ENCODE measurements at regions not wholly inside any gene's neighbourhood (a gene's known extent, or its start where the extent isn't known, plus 50 kb on each side); places are given as distances from the start of the nearest gene placed in this dataset.
A peak's percentile ranks its signal among the peaks of the same experiment; 100 is the strongest.

GRCh38 chr20:11001764-11002540, 328.2 kb upstream of the JAG1 start:
- DNase-seq = peak in 1 of 2 experiments; percentile 17

GRCh38 chr20:11003341-11003740, 329.5 kb upstream of the JAG1 start:
- DNase-seq = no peak

GRCh38 chr20:11008444-11009033, 334.7 kb upstream of the JAG1 start:
- DNase-seq = no peak

GRCh38 chr20:11011653-11012052, 337.9 kb upstream of the JAG1 start:
- no peak for DNase-seq

GRCh38 chr20:11012975-11013374, 339.2 kb upstream of the JAG1 start:
- DNase-seq = no peak

- no peak for DNase-seq
Measured at GRCh38 chr20:11013801-11014200, 340.0 kb upstream of the JAG1 start.

- no peak for DNase-seq
Measured at GRCh38 chr20:11015440-11015839, 341.6 kb upstream of the JAG1 start.

GRCh38 chr20:11017446-11017845, 343.6 kb upstream of the JAG1 start:
- DNase-seq = no peak

- no peak for DNase-seq
Measured at GRCh38 chr20:11018668-11019170, 344.9 kb upstream of the JAG1 start.

GRCh38 chr20:11020712-11021111, 346.9 kb upstream of the JAG1 start:
- no peak for DNase-seq

GRCh38 chr20:11027224-11027623, 353.4 kb upstream of the JAG1 start:
- no peak for DNase-seq

GRCh38 chr20:11030351-11030750, 356.6 kb upstream of the JAG1 start:
- no peak for DNase-seq

GRCh38 chr20:11031300-11031699, 357.5 kb upstream of the JAG1 start:
- DNase-seq = no peak

GRCh38 chr20:11032611-11033010, 358.8 kb upstream of the JAG1 start:
- DNase-seq = no peak

- DNase-seq = no peak
Measured at GRCh38 chr20:11034025-11034424, 360.2 kb upstream of the JAG1 start.

GRCh38 chr20:11035211-11035610, 361.4 kb upstream of the JAG1 start:
- DNase-seq = no peak

GRCh38 chr20:11041396-11041795, 367.6 kb upstream of the JAG1 start:
- DNase-seq = no peak

GRCh38 chr20:11043001-11043400, 369.2 kb upstream of the JAG1 start:
- no peak for DNase-seq

GRCh38 chr20:11044561-11044960, 370.8 kb upstream of the JAG1 start:
- no peak for DNase-seq

GRCh38 chr20:11045412-11046175, 371.8 kb upstream of the JAG1 start:
- DNase-seq = no peak

GRCh38 chr20:11047559-11047958, 373.8 kb upstream of the JAG1 start:
- no peak for DNase-seq

GRCh38 chr20:11048739-11049138, 374.9 kb upstream of the JAG1 start:
- no peak for DNase-seq

- no peak for DNase-seq
Measured at GRCh38 chr20:11050350-11050749, 376.6 kb upstream of the JAG1 start.

GRCh38 chr20:11051136-11051535, 377.3 kb upstream of the JAG1 start:
- no peak for DNase-seq

Measured in SHP77 (cell line).